ENCODE measurements at regions not wholly inside any gene's neighbourhood (a gene's known extent, or its start where the extent isn't known, plus 50 kb on each side); places are given as distances from the start of the nearest gene placed in this dataset.

DNA sequence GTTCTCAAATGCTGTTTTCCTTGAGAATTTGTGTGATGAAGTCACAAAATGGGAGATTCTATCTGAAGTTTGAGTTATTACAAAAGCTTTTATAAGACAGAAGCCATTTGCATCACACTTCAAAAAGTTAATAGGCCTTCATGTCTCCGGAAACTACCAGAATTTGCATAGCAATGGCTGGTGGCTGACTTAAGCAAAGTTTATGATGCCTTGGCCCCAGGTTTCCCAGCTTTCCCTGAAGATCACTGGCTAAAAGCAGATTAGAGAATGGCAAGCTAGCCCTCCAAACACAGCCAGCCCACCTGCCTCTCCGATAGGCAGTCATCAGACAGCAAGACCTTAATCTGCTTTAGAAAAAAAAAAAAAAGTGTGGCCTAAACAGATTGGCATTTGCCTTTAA, 197.8 kb downstream of the HS3ST1 start:
- TF ChIP-seq CTCF (IDR thresholded peaks at IDR 0.05) (no peak), POLR2A (IDR thresholded peaks at IDR 0.05) (no peak)
